RKO (cell line): ENCODE measurements at regions not wholly inside any gene's neighbourhood (a gene's known extent, or its start where the extent isn't known, plus 50 kb on each side); places are given as distances from the start of the nearest gene placed in this dataset.

ENCODE experiments used
- DNase-seq: peaks from one replicate; pipeline ENCODE4 v3.0.0-alpha.2; 2016; ENCODE audit warnings: low spot score

GRCh38 chr17:77419095-77419494, 278.3 kb downstream of the SEC14L1 start:
- DNase-seq: no peak

- no peak for DNase-seq
These were observed 278.9 kb downstream of the SEC14L1 start for GRCh38 chr17:77419547-77420094.

- DNase-seq: no peak
These were observed 279.5 kb downstream of the SEC14L1 start for GRCh38 chr17:77420095-77420803.

GRCh38 chr17:77420804-77421629, 280.2 kb downstream of the SEC14L1 start:
- no peak for DNase-seq

GRCh38 chr17:77421630-77421972, 280.8 kb downstream of the SEC14L1 start:
- DNase-seq: no peak

- DNase-seq: no peak
These were observed 281.5 kb downstream of the SEC14L1 start for GRCh38 chr17:77422104-77422747.

- no peak for DNase-seq
These were observed 282.0 kb downstream of the SEC14L1 start for GRCh38 chr17:77422748-77423113.

GRCh38 chr17:77423589-77424451, 283.1 kb downstream of the SEC14L1 start:
- DNase-seq: no peak

GRCh38 chr17:77424585-77425344, 284.0 kb downstream of the SEC14L1 start:
- no peak for DNase-seq

- DNase-seq: no peak
These were observed 284.6 kb downstream of the SEC14L1 start for GRCh38 chr17:77425348-77425747.

GRCh38 chr17:77425791-77426641, 285.2 kb downstream of the SEC14L1 start:
- DNase-seq: peak; percentile 29

GRCh38 chr17:77426676-77427386, 286.1 kb downstream of the SEC14L1 start:
- no peak for DNase-seq

- DNase-seq: peak; percentile 14
These were observed 286.7 kb downstream of the SEC14L1 start for GRCh38 chr17:77427391-77427991.

- DNase-seq: no peak
These were observed 287.4 kb downstream of the SEC14L1 start for GRCh38 chr17:77428020-77428748.

- no peak for DNase-seq
These were observed 288.1 kb downstream of the SEC14L1 start for GRCh38 chr17:77428749-77429368.

- DNase-seq: no peak
These were observed 288.7 kb downstream of the SEC14L1 start for GRCh38 chr17:77429369-77429968.

- DNase-seq: peak; percentile 42
These were observed 289.4 kb downstream of the SEC14L1 start for GRCh38 chr17:77429969-77430752.
